ENCODE measurements at regions not wholly inside any gene's neighbourhood (a gene's known extent, or its start where the extent isn't known, plus 50 kb on each side); places are given as distances from the start of the nearest gene placed in this dataset.

DNA sequence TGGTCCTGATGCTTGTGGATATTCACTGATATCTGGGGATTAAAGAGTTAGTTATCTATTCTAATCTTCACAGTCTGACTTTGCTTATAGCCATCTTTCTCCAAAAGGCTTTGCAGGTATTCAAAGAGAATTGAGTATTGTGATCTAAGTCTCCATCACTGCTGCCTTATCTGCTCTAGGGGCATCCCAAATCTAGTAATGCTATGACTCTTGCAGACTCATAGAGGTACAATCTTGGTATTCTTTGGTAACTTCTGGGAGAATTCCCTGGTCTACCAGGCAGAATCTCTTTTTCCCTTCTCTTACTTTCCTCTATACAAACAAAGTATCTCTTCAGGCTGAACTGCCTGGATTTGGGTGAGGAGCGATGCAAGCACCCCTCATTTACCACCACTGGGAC, 746.3 kb downstream of the JRKL start:
- Histone ChIP-seq H3K9me3 (peaks cover 0 to 35% of the 10 kb centered on the region in 2 donors), H3K27ac (no peak overlapping the region), H3K4me1 (no peaks in the 10 kb centered on the region), H3K4me3 (no peak overlapping the region), H3K36me3 (no peaks in the 10 kb centered on the region), H3K27me3 (no peaks in the 10 kb centered on the region)
- no peak for DNase-seq (ENCODE audit: low spot score in 2 of 2)
- intact Hi-C loops (cut with DNase I; ENCODE audit: low total_unique reads) = no loop called here
- TF ChIP-seq POLR2A (IDR thresholded peaks at IDR 0.05) = no peak
- TF ChIP-seq POLR2AphosphoS5 (IDR thresholded peaks at IDR 0.05) = no peak
- TF ChIP-seq, protein P1, sequence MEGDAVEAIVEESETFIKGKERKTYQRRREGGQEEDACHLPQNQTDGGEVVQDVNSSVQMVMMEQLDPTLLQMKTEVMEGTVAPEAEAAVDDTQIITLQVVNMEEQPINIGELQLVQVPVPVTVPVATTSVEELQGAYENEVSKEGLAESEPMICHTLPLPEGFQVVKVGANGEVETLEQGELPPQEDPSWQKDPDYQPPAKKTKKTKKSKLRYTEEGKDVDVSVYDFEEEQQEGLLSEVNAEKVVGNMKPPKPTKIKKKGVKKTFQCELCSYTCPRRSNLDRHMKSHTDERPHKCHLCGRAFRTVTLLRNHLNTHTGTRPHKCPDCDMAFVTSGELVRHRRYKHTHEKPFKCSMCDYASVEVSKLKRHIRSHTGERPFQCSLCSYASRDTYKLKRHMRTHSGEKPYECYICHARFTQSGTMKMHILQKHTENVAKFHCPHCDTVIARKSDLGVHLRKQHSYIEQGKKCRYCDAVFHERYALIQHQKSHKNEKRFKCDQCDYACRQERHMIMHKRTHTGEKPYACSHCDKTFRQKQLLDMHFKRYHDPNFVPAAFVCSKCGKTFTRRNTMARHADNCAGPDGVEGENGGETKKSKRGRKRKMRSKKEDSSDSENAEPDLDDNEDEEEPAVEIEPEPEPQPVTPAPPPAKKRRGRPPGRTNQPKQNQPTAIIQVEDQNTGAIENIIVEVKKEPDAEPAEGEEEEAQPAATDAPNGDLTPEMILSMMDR (IDR thresholded peaks at IDR 0.05) = no peak

GRCh38 chr11:97140885-97141494, 751.2 kb downstream of the JRKL start:
- Histone ChIP-seq H3K4me1 (no peaks in the 10 kb centered on the region), H3K9me3 (peaks cover 0 to 21% of the 10 kb centered on the region in 2 donors), H3K27me3 (no peaks in the 10 kb centered on the region), H3K4me3 (no peak overlapping the region), H3K36me3 (no peaks in the 10 kb centered on the region), H3K27ac (no peak overlapping the region)
- TF ChIP-seq, protein P1 (IDR thresholded peaks at IDR 0.05) = no peak
- TF ChIP-seq POLR2AphosphoS5 (IDR thresholded peaks at IDR 0.05) (no peak), POLR2A (IDR thresholded peaks at IDR 0.05) (no peak)
- DNase-seq (ENCODE audit: low spot score in 2 of 2) = no peak
- intact Hi-C loops (cut with DNase I; ENCODE audit: low total_unique reads) = no loop called here

- intact Hi-C loops (cut with DNase I; ENCODE audit: low total_unique reads) = no loop called here
- Histone ChIP-seq H3K36me3 (no peaks in the 10 kb centered on the region), H3K27me3 (no peaks in the 10 kb centered on the region), H3K27ac (no peak overlapping the region), H3K9me3 (peaks cover 0 to 15% of the 10 kb centered on the region in 2 donors), H3K4me1 (no peaks in the 10 kb centered on the region), H3K4me3 (no peak overlapping the region)
- no peak for DNase-seq (ENCODE audit: low spot score in 2 of 2)
- no peak for TF ChIP-seq POLR2A (IDR thresholded peaks at IDR 0.05)
- TF ChIP-seq POLR2AphosphoS5 (IDR thresholded peaks at IDR 0.05) = no peak
- TF ChIP-seq, protein P1 (IDR thresholded peaks at IDR 0.05) = no peak
Observed at GRCh38 chr11:97143463-97143862, 753.6 kb downstream of the JRKL start.

- H3K27ac ChIP-seq = no peak overlapping the region
- TF ChIP-seq, protein P1 (IDR thresholded peaks at IDR 0.05) = no peak
- TF ChIP-seq POLR2AphosphoS5 (IDR thresholded peaks at IDR 0.05) = no peak
- no peak for TF ChIP-seq POLR2A (IDR thresholded peaks at IDR 0.05)
- H3K27me3 ChIP-seq = no peaks in the 10 kb centered on the region
- intact Hi-C loops (cut with DNase I; ENCODE audit: low total_unique reads) = no loop called here
- peaks cover 0 to 3% of the 10 kb centered on the region in 2 donors for H3K9me3 ChIP-seq
- H3K4me3 ChIP-seq = no peak overlapping the region
- H3K4me1 ChIP-seq = no peaks in the 10 kb centered on the region
- H3K36me3 ChIP-seq = no peaks in the 10 kb centered on the region
- no peak for DNase-seq (ENCODE audit: low spot score in 2 of 2)
Observed at GRCh38 chr11:97149741-97150140, 759.9 kb downstream of the JRKL start.

- intact Hi-C loops (cut with DNase I; ENCODE audit: low total_unique reads) = no loop called here
- TF ChIP-seq, protein P1 (IDR thresholded peaks at IDR 0.05) = no peak
- TF ChIP-seq POLR2A (IDR thresholded peaks at IDR 0.05) (no peak), POLR2AphosphoS5 (IDR thresholded peaks at IDR 0.05) (no peak)
Observed at GRCh38 chr11:97157221-97157740, 767.5 kb downstream of the JRKL start.

More at GRCh38 chr11:97157221-97157740, 767.5 kb downstream of the JRKL start:
- Histone ChIP-seq H3K36me3 (no peaks in the 10 kb centered on the region), H3K4me1 (no peaks in the 10 kb centered on the region), H3K4me3 (no peak overlapping the region), H3K27ac (no peak overlapping the region), H3K27me3 (no peaks in the 10 kb centered on the region), H3K9me3 (no peaks in the 10 kb centered on the region)
- no peak for DNase-seq (ENCODE audit: low spot score in 2 of 2)

All from breast epithelium (tissue), 4 donors.